Esophagus muscularis mucosa (tissue), 4 donors: ENCODE measurements at regions not wholly inside any gene's neighbourhood (a gene's known extent, or its start where the extent isn't known, plus 50 kb on each side); places are given as distances from the start of the nearest gene placed in this dataset.
A peak's percentile ranks its signal among the peaks of the same experiment; 100 is the strongest.

Source experiments
- DNase-seq: peaks from one replicate; pipeline ENCODE4 v3.0.0-alpha.2; 2017; ENCODE audit errors: extremely low spot score
- H3K27ac ChIP-seq, 4 donors: fragments of 200-600 bp; sonication (generic); replicated peaks in 1 of 4; 1 replicate in 3 of 4; 2 replicates in 1 of 4; pipeline ENCODE4 v1.5.1; 2016 to 2019; ENCODE audit warnings: mild to moderate bottlenecking in 1 of 4
- H3K27me3 ChIP-seq, 4 donors: fragments of 200-600 bp; sonication (generic); one replicate each; pipeline versions ENCODE4 v1.5.1 to v1.6.0; 2016 to 2019
- H3K36me3 ChIP-seq, 4 donors: fragments of 200-600 bp; sonication (generic); one replicate each; pipeline ENCODE4 v1.5.1; 2016 to 2019
- H3K4me1 ChIP-seq, 4 donors: fragments of 200-600 bp; sonication (generic); one replicate each; pipeline ENCODE4 v1.5.1; 2016 to 2019
- H3K4me3 ChIP-seq, 4 donors: fragments of 200-600 bp; sonication (generic); 1 replicate in 2 of 4; 2 replicates in 2 of 4; pipeline ENCODE4 v1.5.1; 2016 to 2019; ENCODE audit warnings: mild to moderate bottlenecking in 4 of 4, moderate library complexity in 1 of 4
- H3K9me3 ChIP-seq, 4 donors: fragments of 200-600 bp; sonication (generic); 1 replicate in 3 of 4; 2 replicates in 1 of 4; pipeline ENCODE4 v1.5.1; 2016 to 2019
- EP300 ChIP-seq: sonication (generic); formaldehyde crosslinking; IDR thresholded peaks from one replicate; pipeline ENCODE4 v1.6.1; 2017; ENCODE audit warnings: antibody characterized with exemption
- POLR2A ChIP-seq: fragments of 450-650 bp; IDR thresholded peaks from one replicate; pipeline ENCODE4 v1.6.1; 2017; ENCODE audit warnings: antibody characterized with exemption, moderate library complexity, mild to moderate bottlenecking, low read depth
- POLR2AphosphoS5 ChIP-seq, 2 donors: sonication (generic); formaldehyde crosslinking; IDR thresholded peaks; one replicate each; pipeline ENCODE4 v1.6.1; 2017; ENCODE audit warnings: antibody characterized with exemption in 2 of 2
- WGBS: methylation state at CpG from one replicate; pipeline ENCODE4 v1.1.5; 2018; 5-methylcytosine and 5-hydroxymethylcytosine counted together
- intact Hi-C: fragments of 100-400 bp; cut with DNase I; formaldehyde crosslinking; loops from one replicate; pipeline ENCODE4 v1.15.1; 2023
- TF ChIP-seq, protein P1 (sequence below), 3 experiments: fragments of 200-600 bp in 2 of 3; fragments of 450-650 bp in 1 of 3; sonication (generic) in 2 of 3; IDR thresholded peaks; one replicate each; pipeline ENCODE4 v1.5.1; 2017 to 2019; ENCODE audit warnings: antibody characterized with exemption in 3 of 3, mild to moderate bottlenecking in 2 of 3, moderate library complexity in 1 of 3

GRCh38 chr10:9010093-9010492, 955.6 kb downstream of the GATA3 start:
- H3K4me3 ChIP-seq, result no peak overlapping the region
- 4% methylated on average over 1 of the region's 1 CpG for WGBS

DNA sequence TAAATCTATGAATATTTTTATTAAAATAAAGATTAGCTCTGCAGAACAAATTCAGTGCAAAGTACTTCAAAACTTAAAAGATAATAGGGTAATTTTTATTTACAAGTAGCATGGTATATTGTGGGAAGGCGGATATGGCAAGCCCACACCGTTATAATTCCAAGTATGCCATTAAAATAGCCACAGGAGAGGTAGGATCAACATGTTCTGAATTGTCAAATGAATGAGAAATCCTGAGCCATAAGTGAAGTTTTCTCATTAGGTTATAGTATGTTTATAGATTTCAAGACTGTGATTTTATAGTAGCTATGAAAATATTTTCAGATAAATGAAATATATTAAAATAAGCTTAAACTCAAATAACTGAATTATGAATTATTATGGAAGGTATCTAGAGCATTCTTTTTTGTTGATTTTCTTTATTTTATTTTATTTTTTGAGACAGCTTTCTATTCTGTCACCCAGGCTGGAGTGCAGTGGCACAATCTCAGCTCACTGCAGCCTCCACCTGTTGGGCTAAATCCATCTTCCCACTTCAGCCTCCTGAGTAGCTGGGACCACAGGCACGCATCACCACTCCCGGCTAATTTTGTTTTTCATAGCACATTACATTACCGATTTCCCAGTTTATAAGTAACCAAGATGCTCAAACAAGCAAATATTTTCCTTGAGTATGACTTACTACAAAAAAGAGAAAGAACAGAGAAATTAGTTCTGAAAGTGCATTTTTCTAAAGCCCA, 956.6 kb downstream of the GATA3 start:
- intact Hi-C loops, result no loop called here
- Histone ChIP-seq H3K9me3 (no peaks in the 10 kb centered on the region), H3K27me3 (no peaks in the 10 kb centered on the region), H3K36me3 (no peaks in the 10 kb centered on the region), H3K27ac (no peak overlapping the region), H3K4me3 (no peak overlapping the region), H3K4me1 (no peaks in the 10 kb centered on the region)
- TF ChIP-seq, protein P1, sequence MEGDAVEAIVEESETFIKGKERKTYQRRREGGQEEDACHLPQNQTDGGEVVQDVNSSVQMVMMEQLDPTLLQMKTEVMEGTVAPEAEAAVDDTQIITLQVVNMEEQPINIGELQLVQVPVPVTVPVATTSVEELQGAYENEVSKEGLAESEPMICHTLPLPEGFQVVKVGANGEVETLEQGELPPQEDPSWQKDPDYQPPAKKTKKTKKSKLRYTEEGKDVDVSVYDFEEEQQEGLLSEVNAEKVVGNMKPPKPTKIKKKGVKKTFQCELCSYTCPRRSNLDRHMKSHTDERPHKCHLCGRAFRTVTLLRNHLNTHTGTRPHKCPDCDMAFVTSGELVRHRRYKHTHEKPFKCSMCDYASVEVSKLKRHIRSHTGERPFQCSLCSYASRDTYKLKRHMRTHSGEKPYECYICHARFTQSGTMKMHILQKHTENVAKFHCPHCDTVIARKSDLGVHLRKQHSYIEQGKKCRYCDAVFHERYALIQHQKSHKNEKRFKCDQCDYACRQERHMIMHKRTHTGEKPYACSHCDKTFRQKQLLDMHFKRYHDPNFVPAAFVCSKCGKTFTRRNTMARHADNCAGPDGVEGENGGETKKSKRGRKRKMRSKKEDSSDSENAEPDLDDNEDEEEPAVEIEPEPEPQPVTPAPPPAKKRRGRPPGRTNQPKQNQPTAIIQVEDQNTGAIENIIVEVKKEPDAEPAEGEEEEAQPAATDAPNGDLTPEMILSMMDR (IDR thresholded peaks at IDR 0.05), result no peak
- TF ChIP-seq POLR2AphosphoS5 (IDR thresholded peaks at IDR 0.05) (no peak), POLR2A (no peak), EP300 (no peak)
- 73% methylated on average over 5 of the region's 5 CpGs for WGBS
- no peak for DNase-seq

More at GRCh38 chr10:9010093-9010492, 955.6 kb downstream of the GATA3 start:
- no peaks in the 10 kb centered on the region for H3K9me3 ChIP-seq
- intact Hi-C loops, result no loop called here
- no peak overlapping the region for H3K27ac ChIP-seq
- no peaks in the 10 kb centered on the region for H3K27me3 ChIP-seq
- no peaks in the 10 kb centered on the region for H3K36me3 ChIP-seq
- no peak for DNase-seq
- H3K4me1 ChIP-seq, result no peaks in the 10 kb centered on the region
- TF ChIP-seq, protein P1 (IDR thresholded peaks at IDR 0.05), result no peak
- no peak for TF ChIP-seq EP300
- TF ChIP-seq POLR2AphosphoS5 (IDR thresholded peaks at IDR 0.05), result no peak
- no peak for TF ChIP-seq POLR2A

- H3K36me3 ChIP-seq, result no peaks in the 10 kb centered on the region
- no peak overlapping the region for H3K4me3 ChIP-seq
- no peaks in the 10 kb centered on the region for H3K9me3 ChIP-seq
- H3K4me1 ChIP-seq, result no peaks in the 10 kb centered on the region
- no peaks in the 10 kb centered on the region for H3K27me3 ChIP-seq
- intact Hi-C loops, result no loop called here
- 48% methylated on average over 1 of the region's 1 CpG for WGBS
- TF ChIP-seq, protein P1 (IDR thresholded peaks at IDR 0.05), result no peak
- peak in 1 of 2 donors; percentile 53 for TF ChIP-seq POLR2AphosphoS5 (IDR thresholded peaks at IDR 0.05)
- no peak for DNase-seq
- no peak overlapping the region for H3K27ac ChIP-seq
These were observed 957.8 kb downstream of the GATA3 start for GRCh38 chr10:9012312-9012711.

DNA sequence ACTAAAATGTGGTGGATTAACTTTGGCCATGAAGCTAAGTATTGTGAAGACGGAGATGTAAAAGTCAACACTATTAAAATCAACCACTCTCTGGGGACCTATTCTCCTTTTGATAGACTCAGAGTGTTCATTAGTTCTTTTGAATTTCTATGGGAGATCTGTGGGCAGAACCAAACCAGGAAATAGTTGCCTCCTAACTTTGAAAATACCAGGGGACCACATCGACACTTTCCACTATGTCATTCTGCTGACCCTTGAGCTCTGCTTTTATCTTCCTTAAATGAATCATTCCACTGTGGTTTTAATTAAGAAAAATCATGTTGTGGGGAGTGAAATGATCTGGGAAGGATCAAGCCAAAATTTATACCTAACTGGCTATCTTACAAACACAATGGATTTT, 960.5 kb downstream of the GATA3 start:
- H3K4me1 ChIP-seq, result no peaks in the 10 kb centered on the region
- H3K36me3 ChIP-seq, result no peaks in the 10 kb centered on the region
- H3K9me3 ChIP-seq, result no peaks in the 10 kb centered on the region
- no peak for DNase-seq
- no peaks in the 10 kb centered on the region for H3K27me3 ChIP-seq
- intact Hi-C loops, result no loop called here
- H3K4me3 ChIP-seq, result no peak overlapping the region
- TF ChIP-seq POLR2AphosphoS5 (IDR thresholded peaks at IDR 0.05) (no peak), POLR2A (no peak), EP300 (no peak)
- TF ChIP-seq, protein P1 (IDR thresholded peaks at IDR 0.05), result no peak
- H3K27ac ChIP-seq, result no peak overlapping the region
- 78% methylated on average over 2 of the region's 2 CpGs for WGBS

DNA sequence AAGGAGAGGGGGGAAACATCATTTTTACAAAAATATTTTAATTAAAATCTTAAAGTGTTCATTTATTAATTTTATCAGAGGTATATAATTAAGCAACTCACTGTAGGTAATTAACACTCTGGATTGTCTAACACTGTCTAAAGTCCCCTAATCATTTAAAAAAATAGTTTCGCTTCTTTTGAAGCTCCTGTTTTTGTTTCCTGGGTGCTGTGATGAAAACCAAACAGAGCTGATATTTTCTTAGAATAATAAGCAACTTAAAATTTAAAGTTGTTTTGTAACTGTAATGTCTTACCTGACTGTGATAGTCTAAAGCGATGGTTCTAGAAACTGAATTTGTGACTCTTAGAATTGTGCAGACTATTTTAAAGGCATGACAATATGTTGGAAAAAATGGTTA, 961.0 kb downstream of the GATA3 start:
- no peak for DNase-seq
- H3K4me3 ChIP-seq, result no peak overlapping the region
- H3K9me3 ChIP-seq, result no peaks in the 10 kb centered on the region
- H3K27me3 ChIP-seq, result no peaks in the 10 kb centered on the region
- H3K4me1 ChIP-seq, result no peaks in the 10 kb centered on the region
- H3K36me3 ChIP-seq, result no peaks in the 10 kb centered on the region
- TF ChIP-seq EP300 (no peak), POLR2A (no peak), POLR2AphosphoS5 (IDR thresholded peaks at IDR 0.05) (no peak)
- TF ChIP-seq, protein P1 (IDR thresholded peaks at IDR 0.05), result no peak
- 94% methylated on average over 2 of the region's 2 CpGs for WGBS
- intact Hi-C loops, result no loop called here
- no peak overlapping the region for H3K27ac ChIP-seq
